Pancreas (tissue), 10 donors: ENCODE measurements at regions not wholly inside any gene's neighbourhood (a gene's known extent, or its start where the extent isn't known, plus 50 kb on each side); places are given as distances from the start of the nearest gene placed in this dataset.

Experiments
- ATAC-seq, 4 donors: fragments of 200-7000 bp; cut with Tn5 transposase; one replicate each; pipeline versions ENCODE4 v1.8.0 to v1.9.1; 2020; ENCODE audit warnings: mild to moderate bottlenecking in 4 of 4, moderate library complexity in 4 of 4
- DNase-seq, 6 donors: peaks; one replicate each; pipeline ENCODE4 v3.0.0-alpha.2; 2020
- FAIRE-seq: peaks from 2 replicates; lab custom pipeline; 2012; peaks lifted over from hg19 to GRCh38; lab: Jason Lieb, UNC
- H3K27ac ChIP-seq, 4 donors: fragments of 200-600 bp; sonication (generic); 1 replicate in 3 of 4; 2 replicates in 1 of 4; pipeline versions ENCODE4 v1.5.0 to v1.8.0; 2020
- H3K27me3 ChIP-seq, 4 donors: fragments of 200-600 bp; one replicate each; pipeline ENCODE4 v1.8.0; 2021
- H3K36me3 ChIP-seq, 3 donors: fragments of 200-600 bp; sonication (generic) in 1 of 3; one replicate each; pipeline versions ENCODE4 v1.5.0 to v1.8.0; 2020 to 2021
- H3K4me1 ChIP-seq, 3 donors: fragments of 200-600 bp; one replicate each; pipeline ENCODE4 v1.8.0; 2021
- H3K4me3 ChIP-seq, 4 donors: fragments of 200-600 bp; sonication (generic) in 2 of 4; one replicate each; pipeline versions ENCODE4 v1.5.0 to v1.8.0; 2020 to 2021
- H3K9me3 ChIP-seq, 4 donors: fragments of 200-600 bp; one replicate each; pipeline ENCODE4 v1.8.0; 2021
- CTCF ChIP-seq, 4 donors: fragments of 200-600 bp; sonication (generic) in 3 of 4; IDR thresholded peaks; one replicate each; pipeline versions ENCODE4 v1.5.0 to v1.8.0; 2021; ENCODE audit warnings: antibody characterized with exemption in 4 of 4
- WGBS, 2 donors: extraction: QIAGEN DNeasy Blood & Tissue Kit; methylation state at CpG; one replicate each; pipeline ENCODE4 v1.1.7; 2013; 5-methylcytosine and 5-hydroxymethylcytosine counted together
- intact Hi-C, 3 donors: fragments of 100-400 bp; cut with DNase I; formaldehyde crosslinking; loops; one replicate each; pipeline versions ENCODE4 v1.11.1 to v1.14.2; 2022
- donor health status: healthy with polysubstance abuse.
- donor health status: DM: no; HTN: no; CAD: no; lungs with moderate emphysema.
- donor health status: DM: no; HTN: no; CAD: no.
- donor health status: control.
- donor health status: control.
- donor health status: Bipolar disorder and iron deficiency.
- donor health status: DM: yes; HTN: yes; CAD: no.
- donor health status: DM: no; HTN: no; CAD: no.
- donor health status: DM: no; HTN: no; CAD: no.
- donor health status: DM: yes; HTN: yes; CAD: no.

- Histone ChIP-seq H3K4me3 (no peak overlapping the region), H3K4me1 (peaks cover 0 to under 1% (median 0%) of the 10 kb centered on the region in 3 donors), H3K27me3 (no peaks in the 10 kb centered on the region), H3K9me3 (no peaks in the 10 kb centered on the region), H3K27ac (no peak overlapping the region), H3K36me3 (no peaks in the 10 kb centered on the region)
- WGBS, 2 donors = 79 to 82% methylated on average over 13 of the region's 13 CpGs
- DNase-seq = no peak
- TF ChIP-seq CTCF (IDR thresholded peaks at IDR 0.05) = no peak
- FAIRE-seq = no peak
- ATAC-seq = no peak
- intact Hi-C loops = no loop called here
These were observed 61.6 kb upstream of the EDN1 start for GRCh38 chr6:12228447-12229146.

- no peaks in the 10 kb centered on the region for H3K36me3 ChIP-seq
- WGBS, 2 donors = 82 to 87% methylated on average over 1 of the region's 1 CpG
- no peak for TF ChIP-seq CTCF (IDR thresholded peaks at IDR 0.05)
- H3K4me1 ChIP-seq = peaks cover 0 to 4% (median 0%) of the 10 kb centered on the region in 3 donors
- H3K27me3 ChIP-seq = no peaks in the 10 kb centered on the region
- H3K9me3 ChIP-seq = no peaks in the 10 kb centered on the region
- no peak for FAIRE-seq
- intact Hi-C loops = no loop called here
- no peak for DNase-seq
- H3K27ac ChIP-seq = no peak overlapping the region
- no peak overlapping the region for H3K4me3 ChIP-seq
- no peak for ATAC-seq
These were observed 60.8 kb upstream of the EDN1 start for GRCh38 chr6:12229332-12229731.

- FAIRE-seq = no peak
- no peak for ATAC-seq
- Histone ChIP-seq H3K27ac (no peak overlapping the region), H3K4me1 (peaks cover 0 to 4% (median 0%) of the 10 kb centered on the region in 3 donors), H3K4me3 (no peak overlapping the region), H3K36me3 (no peaks in the 10 kb centered on the region), H3K9me3 (no peaks in the 10 kb centered on the region), H3K27me3 (no peaks in the 10 kb centered on the region)
- no peak for TF ChIP-seq CTCF (IDR thresholded peaks at IDR 0.05)
- DNase-seq = no peak
- 51 to 60% methylated on average over 6 of the region's 6 CpGs for WGBS, 2 donors
- intact Hi-C loops = loop anchor here in 2 of 3 donors (10.0 kb wide), 2 partner anchors 576 to 636 kb away; no protein-coding TSS in a partner anchor
These were observed 59.6 kb upstream of the EDN1 start for GRCh38 chr6:12230523-12230922.

GRCh38 chr6:12232339-12232738, 57.8 kb upstream of the EDN1 start:
- H3K4me3 ChIP-seq = no peak overlapping the region
- FAIRE-seq = no peak
- H3K36me3 ChIP-seq = no peaks in the 10 kb centered on the region
- ATAC-seq = no peak
- WGBS, 2 donors = 90 to 93% methylated on average over 3 of the region's 3 CpGs
- H3K27ac ChIP-seq = no peak overlapping the region
- intact Hi-C loops = loop anchor here in 2 of 3 donors (10.0 kb wide), 2 partner anchors 578 to 638 kb away; no protein-coding TSS in a partner anchor
- H3K9me3 ChIP-seq = no peaks in the 10 kb centered on the region
- no peak for TF ChIP-seq CTCF (IDR thresholded peaks at IDR 0.05)
- H3K4me1 ChIP-seq = peaks cover 0 to 4% (median 0%) of the 10 kb centered on the region in 3 donors
- no peaks in the 10 kb centered on the region for H3K27me3 ChIP-seq
- DNase-seq = no peak

- FAIRE-seq (no peak), ATAC-seq (no peak), DNase-seq (no peak)
- no peak for TF ChIP-seq CTCF (IDR thresholded peaks at IDR 0.05)
- no peaks in the 10 kb centered on the region for H3K9me3 ChIP-seq
- 50 to 67% methylated on average over 1 of the region's 1 CpG for WGBS, 2 donors
- no peaks in the 10 kb centered on the region for H3K36me3 ChIP-seq
- no peak overlapping the region for H3K4me3 ChIP-seq
- intact Hi-C loops = loop anchor here in 2 of 3 donors (10.0 kb wide), 2 partner anchors 578 to 638 kb away; no protein-coding TSS in a partner anchor
- H3K27me3 ChIP-seq = no peaks in the 10 kb centered on the region
- H3K4me1 ChIP-seq = peaks cover 0 to 4% (median 0%) of the 10 kb centered on the region in 3 donors
- no peak overlapping the region for H3K27ac ChIP-seq
These were observed 57.3 kb upstream of the EDN1 start for GRCh38 chr6:12232821-12233220.
